ENCODE measurements at regions not wholly inside any gene's neighbourhood (a gene's known extent, or its start where the extent isn't known, plus 50 kb on each side); places are given as distances from the start of the nearest gene placed in this dataset.
A peak's percentile ranks its signal among the peaks of the same experiment; 100 is the strongest.

DNA sequence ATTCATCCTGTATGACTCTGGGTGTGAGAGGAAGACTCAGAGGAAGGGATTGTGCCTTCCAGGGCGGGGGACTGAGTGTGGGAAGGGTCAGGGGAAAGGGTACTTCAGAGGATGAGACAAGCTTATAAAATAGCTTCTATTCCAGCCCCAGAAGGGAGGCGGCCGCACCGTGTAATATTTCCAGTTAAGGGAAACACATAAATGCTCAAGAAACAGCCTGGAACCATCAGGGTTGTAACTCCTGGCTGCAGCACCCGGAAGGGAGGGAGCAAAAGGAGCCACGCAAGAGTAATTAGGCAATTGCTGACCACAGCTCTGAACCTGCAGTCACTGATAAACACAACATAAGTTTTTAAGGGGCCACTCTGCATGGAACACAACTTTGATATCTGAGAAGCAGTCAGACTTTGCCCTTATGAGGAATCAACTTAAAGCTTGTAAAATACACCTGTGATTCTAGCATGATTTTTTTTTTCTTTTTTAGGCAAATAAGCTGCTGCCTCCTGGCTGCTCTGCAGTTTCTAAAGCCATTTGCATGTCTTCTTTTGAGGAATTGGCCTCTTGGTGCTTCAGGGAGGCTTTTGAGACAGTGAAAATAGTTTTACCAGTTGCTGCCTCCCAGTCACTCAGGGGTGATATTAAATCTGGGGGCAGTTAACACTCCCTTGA is 382.7 kb downstream of the ENC1 start:
- Histone ChIP-seq H3K27ac (ENCODE audit: extremely low read depth, low read depth, low read length) (no peak overlapping the region), H3K4me3 (ENCODE audit: low read depth, low read length) (no peak overlapping the region), H3K36me3 (ENCODE audit: control insufficient read depth in 2 of 2, insufficient read depth in 1 of 2, low read length in 2 of 2) (no peaks in the 10 kb centered on the region), H3K9me3 (ENCODE audit: control insufficient read depth, insufficient read depth, low read depth, low read length) (no peaks in the 10 kb centered on the region), H3K4me1 (ENCODE audit: control insufficient read depth, insufficient read depth, low read length) (peaks cover 11% of the 10 kb centered on the region; the same call in 1 of the 2 replicates)
- ChIA-PET CTCF (interaction anchor here (0.6 to 0.8 kb wide), 2 partner anchors 25 to 63 kb away, joined by 3 read pairs; no protein-coding TSS in a partner anchor), POLR2A (interaction anchor here (0.9 kb wide), 1 partner anchor 383 kb away, joined by 3 read pairs; the partner anchor contains the start of gene ENC1)
- TF ChIP-seq ZNF18 (tag by site-specific recombination; IDR thresholded peaks at IDR 0.05) (no peak), OVOL3 (tag by site-specific recombination; IDR thresholded peaks at IDR 0.05) (no peak), YY1 (tag by site-specific recombination; IDR thresholded peaks at IDR 0.05) (no peak), ZSCAN5A (tag by site-specific recombination; IDR thresholded peaks at IDR 0.05) (no peak), BCL11B (tag by site-specific recombination; IDR thresholded peaks at IDR 0.05; ENCODE audit: low read depth) (no peak), ZBTB7A (tag by site-specific recombination; IDR thresholded peaks at IDR 0.05; ENCODE audit: low read depth) (no peak), ZNF449 (tag by site-specific recombination; IDR thresholded peaks at IDR 0.05) (no peak), ZNF155 (tag by site-specific recombination; IDR thresholded peaks at IDR 0.05) (no peak), OSR2 (tag by site-specific recombination; IDR thresholded peaks at IDR 0.05) (no peak), FEZF1 (tag by site-specific recombination; IDR thresholded peaks at IDR 0.05) (peak; percentile 19; the same call in 1 of the 2 replicates), ZNF664 (tag by site-specific recombination; IDR thresholded peaks at IDR 0.05) (peak; percentile 65; the same call in 1 of the 2 replicates), WT1 (tag by site-specific recombination; IDR thresholded peaks at IDR 0.05) (peak; percentile 80), ZNF843 (tag by site-specific recombination; IDR thresholded peaks at IDR 0.05) (no peak), ZNF146 (tag by site-specific recombination; IDR thresholded peaks at IDR 0.05) (no peak), ZNF350 (tag by site-specific recombination; IDR thresholded peaks at IDR 0.05) (no peak), ZSCAN30 (tag by site-specific recombination; IDR thresholded peaks at IDR 0.05) (peak; percentile 98), ZNF335 (tag by site-specific recombination; conservative IDR thresholded peaks at IDR 0.05) (peak; percentile 39), BCL11A (tag by site-specific recombination; IDR thresholded peaks at IDR 0.05; ENCODE audit: low read depth) (no peak), ZNF48 (tag by site-specific recombination; IDR thresholded peaks at IDR 0.05) (no peak), MZF1 (tag by site-specific recombination; IDR thresholded peaks at IDR 0.05; ENCODE audit: borderline replicate concordance) (no peak)
- TF ChIP-seq, protein P1, sequence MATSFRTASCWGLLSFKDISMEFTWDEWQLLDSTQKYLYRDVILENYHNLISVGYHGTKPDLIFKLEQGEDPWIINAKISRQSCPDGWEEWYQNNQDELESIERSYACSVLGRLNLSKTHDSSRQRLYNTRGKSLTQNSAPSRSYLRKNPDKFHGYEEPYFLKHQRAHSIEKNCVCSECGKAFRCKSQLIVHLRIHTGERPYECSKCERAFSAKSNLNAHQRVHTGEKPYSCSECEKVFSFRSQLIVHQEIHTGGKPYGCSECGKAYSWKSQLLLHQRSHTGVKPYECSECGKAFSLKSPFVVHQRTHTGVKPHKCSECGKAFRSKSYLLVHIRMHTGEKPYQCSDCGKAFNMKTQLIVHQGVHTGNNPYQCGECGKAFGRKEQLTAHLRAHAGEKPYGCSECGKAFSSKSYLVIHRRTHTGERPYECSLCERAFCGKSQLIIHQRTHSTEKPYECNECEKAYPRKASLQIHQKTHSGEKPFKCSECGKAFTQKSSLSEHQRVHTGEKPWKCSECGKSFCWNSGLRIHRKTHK (tag by site-specific recombination; IDR thresholded peaks at IDR 0.05): no peak
- TF ChIP-seq, protein P2, sequence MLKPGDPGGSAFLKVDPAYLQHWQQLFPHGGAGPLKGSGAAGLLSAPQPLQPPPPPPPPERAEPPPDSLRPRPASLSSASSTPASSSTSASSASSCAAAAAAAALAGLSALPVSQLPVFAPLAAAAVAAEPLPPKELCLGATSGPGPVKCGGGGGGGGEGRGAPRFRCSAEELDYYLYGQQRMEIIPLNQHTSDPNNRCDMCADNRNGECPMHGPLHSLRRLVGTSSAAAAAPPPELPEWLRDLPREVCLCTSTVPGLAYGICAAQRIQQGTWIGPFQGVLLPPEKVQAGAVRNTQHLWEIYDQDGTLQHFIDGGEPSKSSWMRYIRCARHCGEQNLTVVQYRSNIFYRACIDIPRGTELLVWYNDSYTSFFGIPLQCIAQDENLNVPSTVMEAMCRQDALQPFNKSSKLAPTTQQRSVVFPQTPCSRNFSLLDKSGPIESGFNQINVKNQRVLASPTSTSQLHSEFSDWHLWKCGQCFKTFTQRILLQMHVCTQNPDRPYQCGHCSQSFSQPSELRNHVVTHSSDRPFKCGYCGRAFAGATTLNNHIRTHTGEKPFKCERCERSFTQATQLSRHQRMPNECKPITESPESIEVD (tag by site-specific recombination; IDR thresholded peaks at IDR 0.05): peak; percentile 48; the same call in 1 of the 2 replicates
- TF ChIP-seq, protein P3, sequence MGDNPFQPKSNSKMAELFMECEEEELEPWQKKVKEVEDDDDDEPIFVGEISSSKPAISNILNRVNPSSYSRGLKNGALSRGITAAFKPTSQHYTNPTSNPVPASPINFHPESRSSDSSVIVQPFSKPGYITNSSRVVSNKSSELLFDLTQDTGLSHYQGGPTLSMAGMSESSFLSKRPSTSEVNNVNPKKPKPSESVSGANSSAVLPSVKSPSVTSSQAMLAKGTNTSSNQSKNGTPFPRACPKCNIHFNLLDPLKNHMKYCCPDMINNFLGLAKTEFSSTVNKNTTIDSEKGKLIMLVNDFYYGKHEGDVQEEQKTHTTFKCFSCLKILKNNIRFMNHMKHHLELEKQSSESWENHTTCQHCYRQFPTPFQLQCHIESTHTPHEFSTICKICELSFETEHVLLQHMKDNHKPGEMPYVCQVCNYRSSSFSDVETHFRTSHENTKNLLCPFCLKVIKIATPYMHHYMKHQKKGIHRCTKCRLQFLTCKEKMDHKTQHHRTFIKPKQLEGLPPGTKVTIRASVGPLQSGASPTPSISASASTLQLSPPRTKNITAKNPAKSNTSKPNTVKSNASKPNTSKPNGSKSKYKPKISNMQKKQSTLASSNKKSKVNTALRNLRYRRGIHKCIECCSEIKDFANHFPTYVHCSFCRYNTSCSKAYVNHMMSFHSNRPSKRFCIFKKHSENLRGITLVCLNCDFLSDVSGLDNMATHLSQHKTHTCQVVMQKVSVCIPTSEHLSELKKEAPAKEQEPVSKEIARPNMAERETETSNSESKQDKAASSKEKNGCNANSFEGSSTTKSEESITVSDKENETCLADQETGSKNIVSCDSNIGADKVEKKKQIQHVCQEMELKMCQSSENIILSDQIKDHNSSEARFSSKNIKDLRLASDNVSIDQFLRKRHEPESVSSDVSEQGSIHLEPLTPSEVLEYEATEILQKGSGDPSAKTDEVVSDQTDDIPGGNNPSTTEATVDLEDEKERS (tag by site-specific recombination; IDR thresholded peaks at IDR 0.05): no peak
- TF ChIP-seq, protein P4, sequence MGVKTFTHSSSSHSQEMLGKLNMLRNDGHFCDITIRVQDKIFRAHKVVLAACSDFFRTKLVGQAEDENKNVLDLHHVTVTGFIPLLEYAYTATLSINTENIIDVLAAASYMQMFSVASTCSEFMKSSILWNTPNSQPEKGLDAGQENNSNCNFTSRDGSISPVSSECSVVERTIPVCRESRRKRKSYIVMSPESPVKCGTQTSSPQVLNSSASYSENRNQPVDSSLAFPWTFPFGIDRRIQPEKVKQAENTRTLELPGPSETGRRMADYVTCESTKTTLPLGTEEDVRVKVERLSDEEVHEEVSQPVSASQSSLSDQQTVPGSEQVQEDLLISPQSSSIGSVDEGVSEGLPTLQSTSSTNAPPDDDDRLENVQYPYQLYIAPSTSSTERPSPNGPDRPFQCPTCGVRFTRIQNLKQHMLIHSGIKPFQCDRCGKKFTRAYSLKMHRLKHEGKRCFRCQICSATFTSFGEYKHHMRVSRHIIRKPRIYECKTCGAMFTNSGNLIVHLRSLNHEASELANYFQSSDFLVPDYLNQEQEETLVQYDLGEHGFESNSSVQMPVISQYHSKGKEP (tag by site-specific recombination; IDR thresholded peaks at IDR 0.05): peak; percentile 69

All from HEK293 (cell line).